ENCODE measurements at regions not wholly inside any gene's neighbourhood (a gene's known extent, or its start where the extent isn't known, plus 50 kb on each side); places are given as distances from the start of the nearest gene placed in this dataset.

- H3K36me3 ChIP-seq = no peaks in the 10 kb centered on the region
- intact Hi-C loops (cut with DNase I; ENCODE audit: low total_unique reads) = no loop called here
- no peak overlapping the region for H3K4me3 ChIP-seq
- DNase-seq = no peak
- no peaks in the 10 kb centered on the region for H3K4me1 ChIP-seq
- no peak for TF ChIP-seq CTCF (IDR thresholded peaks at IDR 0.05)
- TF ChIP-seq POLR2AphosphoS5 (IDR thresholded peaks at IDR 0.05) = no peak
- TF ChIP-seq EP300 (IDR thresholded peaks at IDR 0.05; ENCODE audit: low read depth) = no peak
- no peak for TF ChIP-seq POLR2A (IDR thresholded peaks at IDR 0.05)
- H3K27ac ChIP-seq = peak overlapping the region in 1 of 4 donors; percentile 1
- H3K9me3 ChIP-seq = no peaks in the 10 kb centered on the region
- 53 to 72% methylated on average over 2 of the region's 2 CpGs for WGBS, 2 donors (ENCODE audit: low coverage in 1 of 2)
- no peaks in the 10 kb centered on the region for H3K27me3 ChIP-seq
- in situ Hi-C loops (cut with MboI; ENCODE audit: low pct_ligation_motif_present in 1 of 4, low pct_unique_long_range_greater_than_20kb in 1 of 4, low sequenced_read_pairs in 3 of 4) = no loop called here
These were observed 368.2 kb downstream of the TMEM161B start for GRCh38 chr5:87900419-87900818.

- no peaks in the 10 kb centered on the region for H3K4me1 ChIP-seq
- in situ Hi-C loops (cut with MboI; ENCODE audit: low pct_ligation_motif_present in 1 of 4, low pct_unique_long_range_greater_than_20kb in 1 of 4, low sequenced_read_pairs in 3 of 4) = no loop called here
- TF ChIP-seq EP300 (IDR thresholded peaks at IDR 0.05; ENCODE audit: low read depth) = no peak
- TF ChIP-seq POLR2A (IDR thresholded peaks at IDR 0.05) = no peak
- TF ChIP-seq POLR2AphosphoS5 (IDR thresholded peaks at IDR 0.05) = no peak
- no peak for TF ChIP-seq CTCF (IDR thresholded peaks at IDR 0.05)
- H3K27ac ChIP-seq = peak overlapping the region in 1 of 4 donors; percentile 1
- 17 to 25% methylated on average over 3 of the region's 3 CpGs for WGBS, 2 donors (ENCODE audit: low coverage in 1 of 2)
- H3K9me3 ChIP-seq = no peaks in the 10 kb centered on the region
- intact Hi-C loops (cut with DNase I; ENCODE audit: low total_unique reads) = no loop called here
- no peak overlapping the region for H3K4me3 ChIP-seq
- H3K36me3 ChIP-seq = no peaks in the 10 kb centered on the region
- DNase-seq = no peak
- H3K27me3 ChIP-seq = no peaks in the 10 kb centered on the region
These were observed 368.9 kb downstream of the TMEM161B start for GRCh38 chr5:87899721-87900131.

- H3K4me3 ChIP-seq = no peak overlapping the region
- no peaks in the 10 kb centered on the region for H3K9me3 ChIP-seq
- H3K27ac ChIP-seq = no peak overlapping the region
- 33 to 36% methylated on average over 3 to 4 of the region's 4 CpGs for WGBS, 2 donors (ENCODE audit: low coverage in 1 of 2)
- DNase-seq = no peak
- intact Hi-C loops (cut with DNase I; ENCODE audit: low total_unique reads) (no loop called here), in situ Hi-C loops (cut with MboI; ENCODE audit: low pct_ligation_motif_present in 1 of 4, low pct_unique_long_range_greater_than_20kb in 1 of 4, low sequenced_read_pairs in 3 of 4) (no loop called here)
- TF ChIP-seq POLR2AphosphoS5 (IDR thresholded peaks at IDR 0.05) (no peak), CTCF (IDR thresholded peaks at IDR 0.05) (no peak), EP300 (IDR thresholded peaks at IDR 0.05; ENCODE audit: low read depth) (no peak), POLR2A (IDR thresholded peaks at IDR 0.05) (no peak)
- H3K36me3 ChIP-seq = no peaks in the 10 kb centered on the region
- H3K27me3 ChIP-seq = no peaks in the 10 kb centered on the region
- H3K4me1 ChIP-seq = no peaks in the 10 kb centered on the region
These were observed 369.4 kb downstream of the TMEM161B start for GRCh38 chr5:87899208-87899661.

- no peaks in the 10 kb centered on the region for H3K27me3 ChIP-seq
- no peak for TF ChIP-seq POLR2AphosphoS5 (IDR thresholded peaks at IDR 0.05)
- TF ChIP-seq POLR2A (IDR thresholded peaks at IDR 0.05) = no peak
- WGBS, 2 donors (ENCODE audit: low coverage in 1 of 2) = 69% methylated on average over 6 of the region's 6 CpGs
- no peaks in the 10 kb centered on the region for H3K4me1 ChIP-seq
- no peak overlapping the region for H3K27ac ChIP-seq
- intact Hi-C loops (cut with DNase I; ENCODE audit: low total_unique reads) = no loop called here
- no peaks in the 10 kb centered on the region for H3K9me3 ChIP-seq
- H3K4me3 ChIP-seq = no peak overlapping the region
- no peak for DNase-seq
- H3K36me3 ChIP-seq = no peaks in the 10 kb centered on the region
- in situ Hi-C loops (cut with MboI; ENCODE audit: low pct_ligation_motif_present in 1 of 4, low pct_unique_long_range_greater_than_20kb in 1 of 4, low sequenced_read_pairs in 3 of 4) = no loop called here
These were observed 370.1 kb downstream of the TMEM161B start for GRCh38 chr5:87898574-87898973.

- Histone ChIP-seq H3K27me3 (no peaks in the 10 kb centered on the region), H3K9me3 (no peaks in the 10 kb centered on the region), H3K4me3 (no peak overlapping the region), H3K36me3 (no peaks in the 10 kb centered on the region), H3K4me1 (no peaks in the 10 kb centered on the region), H3K27ac (no peak overlapping the region)
- in situ Hi-C loops (cut with MboI; ENCODE audit: low pct_ligation_motif_present in 1 of 4, low pct_unique_long_range_greater_than_20kb in 1 of 4, low sequenced_read_pairs in 3 of 4) (no loop called here), intact Hi-C loops (cut with DNase I; ENCODE audit: low total_unique reads) (no loop called here)
- no peak for DNase-seq
- TF ChIP-seq POLR2AphosphoS5 (IDR thresholded peaks at IDR 0.05) = no peak
- no peak for TF ChIP-seq CTCF (IDR thresholded peaks at IDR 0.05)
- no peak for TF ChIP-seq EP300 (IDR thresholded peaks at IDR 0.05; ENCODE audit: low read depth)
- TF ChIP-seq POLR2A (IDR thresholded peaks at IDR 0.05) = no peak
- 42 to 67% methylated on average over 2 of the region's 2 CpGs for WGBS, 2 donors (ENCODE audit: low coverage in 1 of 2)
These were observed 380.5 kb downstream of the TMEM161B start for GRCh38 chr5:87888139-87888538.
